ENCODE measurements at regions not wholly inside any gene's neighbourhood (a gene's known extent, or its start where the extent isn't known, plus 50 kb on each side); places are given as distances from the start of the nearest gene placed in this dataset.

DNA sequence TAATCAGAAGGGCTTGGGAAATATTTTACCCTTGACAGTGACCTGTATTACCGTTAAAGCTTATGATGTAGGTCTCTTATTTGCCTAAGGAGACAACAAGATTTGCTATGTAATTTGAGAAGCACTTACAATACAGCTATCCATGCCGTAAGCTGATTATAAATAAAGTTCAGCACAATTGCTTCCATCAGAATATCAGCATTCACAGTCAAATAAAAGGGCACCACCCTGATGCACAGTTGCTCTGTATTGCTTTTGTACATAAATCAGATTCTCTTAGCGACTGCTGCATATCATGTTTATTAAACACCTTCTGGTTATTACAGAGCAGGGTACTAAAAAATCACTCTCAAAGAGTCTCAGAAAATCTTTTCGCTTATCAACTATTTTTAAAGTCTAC, 67.3 kb upstream of the VRK1 start:
- no peak for DNase-seq

DNA sequence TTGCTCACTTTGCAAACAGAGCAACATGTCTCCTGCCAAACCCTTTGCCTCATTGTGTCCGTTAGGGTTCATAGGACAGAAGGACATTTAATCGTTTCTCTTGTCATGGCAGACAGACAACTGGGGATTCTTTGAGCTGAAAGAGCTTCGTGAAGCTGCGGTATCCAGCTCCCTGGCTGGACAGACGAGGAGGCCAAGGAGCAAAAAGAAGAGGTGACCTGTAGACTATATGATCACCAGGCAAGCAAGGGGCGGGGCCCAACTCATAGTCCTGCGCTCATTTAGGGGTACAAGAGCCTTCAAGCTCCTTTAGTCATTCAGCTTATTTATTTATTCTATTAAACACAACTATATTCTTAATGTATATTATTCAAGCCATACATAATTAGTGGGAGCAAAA, 66.8 kb upstream of the VRK1 start:
- no peak for DNase-seq

GRCh38 chr14:96734076-96734622, 63.0 kb upstream of the VRK1 start:
- DNase-seq, result no peak

DNA sequence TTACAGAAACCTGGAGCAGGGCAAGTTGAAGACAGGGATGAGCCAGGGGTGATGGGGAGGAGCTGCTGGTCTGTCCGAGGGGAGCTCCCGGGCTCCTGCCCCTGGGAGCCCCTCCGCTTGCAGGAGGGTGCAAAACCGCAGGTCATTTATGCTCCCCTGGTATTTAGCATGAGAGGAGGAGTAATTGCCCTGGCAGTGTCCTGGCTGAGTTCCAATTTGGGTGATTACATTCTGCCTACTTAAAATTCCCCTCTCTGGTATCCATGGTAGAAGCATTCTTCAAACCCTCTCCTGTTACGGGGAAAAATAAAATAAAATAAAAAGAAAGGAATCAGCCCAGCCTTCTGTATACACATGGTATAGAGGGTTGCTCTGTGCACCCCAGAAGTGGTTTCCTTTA, 61.7 kb upstream of the VRK1 start:
- DNase-seq, result no peak

GRCh38 chr14:96736439-96736838, 60.7 kb upstream of the VRK1 start:
- no peak for DNase-seq

DNA sequence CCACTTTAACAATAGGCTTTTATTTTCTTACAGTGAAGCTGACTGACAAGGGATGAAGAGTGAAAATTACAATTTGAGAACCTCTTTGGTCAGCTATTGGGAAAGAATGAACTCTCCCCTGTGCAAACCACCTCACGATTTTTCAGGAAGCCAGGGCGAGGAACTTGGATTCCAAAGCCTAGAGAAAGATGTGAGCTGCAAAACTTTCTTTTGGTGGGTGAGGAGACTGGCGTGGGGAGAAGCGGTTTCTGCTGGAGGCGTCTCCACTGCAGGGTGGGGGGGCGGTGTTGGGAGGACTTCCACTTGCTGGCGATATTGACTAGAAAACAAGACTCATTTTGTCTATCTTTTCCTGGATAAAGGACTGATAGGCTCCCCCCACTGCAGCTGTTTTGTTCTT, 59.3 kb upstream of the VRK1 start:
- DNase-seq, result peak; percentile 5 to 28 (median 22)

GRCh38 chr14:96739200-96739910, 57.8 kb upstream of the VRK1 start:
- DNase-seq, result no peak

DNA sequence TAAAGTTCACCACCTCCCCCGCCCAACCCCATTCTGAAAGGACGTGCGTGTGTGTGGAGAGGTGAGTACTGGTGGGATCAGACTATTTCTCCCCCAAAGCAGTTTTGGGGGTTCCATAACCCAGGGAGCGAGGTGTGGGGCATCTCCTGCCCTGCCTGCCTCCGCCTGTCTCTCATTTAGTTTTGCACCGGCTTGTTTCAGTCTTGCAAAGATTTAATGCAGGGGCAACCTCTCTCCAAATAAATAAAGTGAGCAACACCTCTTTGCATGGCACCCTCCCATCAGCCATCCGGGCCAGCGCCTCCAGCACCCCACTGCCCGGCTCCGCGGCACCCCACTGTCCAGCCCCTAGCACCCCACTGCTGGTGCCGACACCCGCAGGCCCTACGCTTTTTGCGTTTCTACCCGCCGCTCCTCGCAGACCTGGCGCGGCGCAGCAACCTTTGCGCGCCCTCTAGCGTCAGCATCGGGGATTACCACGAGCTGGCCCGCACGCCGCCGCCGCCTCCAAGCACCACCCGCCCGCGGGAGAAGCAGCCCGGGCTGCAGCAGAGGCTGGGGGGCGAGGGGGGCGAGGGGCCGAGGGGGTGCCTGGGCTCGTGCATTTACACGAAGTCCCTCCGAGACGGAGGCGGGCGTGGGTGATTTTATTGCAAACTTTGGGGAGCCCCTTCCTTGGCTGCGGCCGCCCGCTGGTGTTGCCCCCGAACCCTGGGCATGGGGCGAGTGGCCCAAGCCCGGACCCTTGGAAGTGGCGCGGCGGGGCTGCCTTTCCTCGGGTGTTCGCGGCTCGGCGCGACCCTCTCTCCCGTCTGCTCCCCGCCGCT, 55.8 kb upstream of the VRK1 start:
- peak; percentile 61 to 85 (median 78) for DNase-seq

GRCh38 chr14:96744262-96744661, 52.9 kb upstream of the VRK1 start:
- no peak for DNase-seq

DNA sequence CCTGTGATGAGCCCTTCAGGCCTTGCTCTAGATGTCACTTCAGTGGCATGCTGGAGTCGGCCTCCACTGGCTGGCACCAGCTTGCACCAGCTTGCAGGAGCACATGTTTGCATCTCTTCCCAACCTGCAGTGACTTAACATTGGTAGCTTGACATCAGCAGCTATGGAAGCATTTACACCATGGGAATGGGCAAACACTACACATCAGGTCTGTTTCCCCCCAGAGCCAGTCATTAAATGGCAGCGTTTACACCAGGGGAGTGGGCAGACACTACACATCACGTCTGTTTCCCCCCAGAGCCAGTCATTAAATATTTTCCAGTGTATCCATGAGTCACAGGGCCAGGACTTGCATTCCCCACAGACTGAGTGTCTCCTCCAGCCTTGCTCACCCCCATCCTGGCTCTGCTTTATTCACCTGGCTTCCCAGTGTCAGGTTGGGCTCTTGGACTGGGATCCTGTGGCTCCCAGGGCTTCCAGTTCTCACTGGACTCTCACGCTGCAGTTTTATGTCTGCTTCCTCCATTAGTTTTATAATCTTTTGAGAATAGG, 51.6 kb upstream of the VRK1 start:
- DNase-seq, result no peak

DNA sequence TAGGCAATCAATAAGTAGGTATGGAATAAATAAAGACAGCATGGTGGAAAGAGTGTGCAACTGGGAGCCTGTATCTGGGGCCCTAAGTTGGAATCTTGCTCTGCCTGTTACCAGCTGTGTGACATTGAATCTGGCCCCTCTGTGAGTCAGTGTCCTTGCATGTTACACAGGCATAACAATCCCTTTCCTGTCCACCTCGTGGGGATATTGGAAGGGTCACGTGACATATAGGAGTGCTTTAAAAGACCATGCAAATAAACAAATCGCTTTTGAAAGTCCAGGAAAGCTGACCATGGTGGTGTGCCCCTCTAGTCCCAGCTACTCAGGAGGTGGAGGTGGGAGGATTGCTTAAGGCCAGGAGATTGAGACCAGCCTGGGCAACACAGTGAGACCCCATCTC, 51.1 kb upstream of the VRK1 start:
- DNase-seq, result no peak

GRCh38 chr14:96747006-96747405, 50.2 kb upstream of the VRK1 start:
- DNase-seq, result no peak

Data from suppressor macrophage (primary cell).